ENCODE measurements at regions not wholly inside any gene's neighbourhood (a gene's known extent, or its start where the extent isn't known, plus 50 kb on each side); places are given as distances from the start of the nearest gene placed in this dataset.

DNA sequence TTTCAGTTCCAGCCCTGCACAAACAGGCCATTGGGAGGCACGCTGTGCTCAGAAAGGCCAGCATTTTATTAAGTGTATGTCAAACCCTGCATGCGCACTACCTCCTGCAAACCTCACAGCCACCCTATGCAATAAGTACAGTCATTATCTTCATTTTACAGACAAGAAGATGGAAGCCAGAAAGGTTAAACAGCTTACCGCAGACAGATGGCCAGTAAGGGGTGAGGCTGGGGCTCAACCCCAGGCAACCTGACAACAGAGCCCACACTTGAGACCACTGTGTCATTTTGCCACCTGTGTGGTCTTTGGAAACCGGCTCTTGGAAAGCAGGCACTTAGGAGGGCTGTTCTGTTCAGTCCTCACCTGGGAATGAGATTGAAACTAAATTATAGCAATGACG lies 142.3 kb downstream of the NXPE2 start:
- TF ChIP-seq, protein P1, sequence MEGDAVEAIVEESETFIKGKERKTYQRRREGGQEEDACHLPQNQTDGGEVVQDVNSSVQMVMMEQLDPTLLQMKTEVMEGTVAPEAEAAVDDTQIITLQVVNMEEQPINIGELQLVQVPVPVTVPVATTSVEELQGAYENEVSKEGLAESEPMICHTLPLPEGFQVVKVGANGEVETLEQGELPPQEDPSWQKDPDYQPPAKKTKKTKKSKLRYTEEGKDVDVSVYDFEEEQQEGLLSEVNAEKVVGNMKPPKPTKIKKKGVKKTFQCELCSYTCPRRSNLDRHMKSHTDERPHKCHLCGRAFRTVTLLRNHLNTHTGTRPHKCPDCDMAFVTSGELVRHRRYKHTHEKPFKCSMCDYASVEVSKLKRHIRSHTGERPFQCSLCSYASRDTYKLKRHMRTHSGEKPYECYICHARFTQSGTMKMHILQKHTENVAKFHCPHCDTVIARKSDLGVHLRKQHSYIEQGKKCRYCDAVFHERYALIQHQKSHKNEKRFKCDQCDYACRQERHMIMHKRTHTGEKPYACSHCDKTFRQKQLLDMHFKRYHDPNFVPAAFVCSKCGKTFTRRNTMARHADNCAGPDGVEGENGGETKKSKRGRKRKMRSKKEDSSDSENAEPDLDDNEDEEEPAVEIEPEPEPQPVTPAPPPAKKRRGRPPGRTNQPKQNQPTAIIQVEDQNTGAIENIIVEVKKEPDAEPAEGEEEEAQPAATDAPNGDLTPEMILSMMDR (IDR thresholded peaks at IDR 0.05), result no peak
- TF ChIP-seq TCF7L2 (IDR thresholded peaks at IDR 0.05; ENCODE audit: low read depth, low read length), result no peak
- TF ChIP-seq POLR2AphosphoS5 (IDR thresholded peaks at IDR 0.05; ENCODE audit: low read depth, low read length), result no peak
- TF ChIP-seq, protein P2, sequence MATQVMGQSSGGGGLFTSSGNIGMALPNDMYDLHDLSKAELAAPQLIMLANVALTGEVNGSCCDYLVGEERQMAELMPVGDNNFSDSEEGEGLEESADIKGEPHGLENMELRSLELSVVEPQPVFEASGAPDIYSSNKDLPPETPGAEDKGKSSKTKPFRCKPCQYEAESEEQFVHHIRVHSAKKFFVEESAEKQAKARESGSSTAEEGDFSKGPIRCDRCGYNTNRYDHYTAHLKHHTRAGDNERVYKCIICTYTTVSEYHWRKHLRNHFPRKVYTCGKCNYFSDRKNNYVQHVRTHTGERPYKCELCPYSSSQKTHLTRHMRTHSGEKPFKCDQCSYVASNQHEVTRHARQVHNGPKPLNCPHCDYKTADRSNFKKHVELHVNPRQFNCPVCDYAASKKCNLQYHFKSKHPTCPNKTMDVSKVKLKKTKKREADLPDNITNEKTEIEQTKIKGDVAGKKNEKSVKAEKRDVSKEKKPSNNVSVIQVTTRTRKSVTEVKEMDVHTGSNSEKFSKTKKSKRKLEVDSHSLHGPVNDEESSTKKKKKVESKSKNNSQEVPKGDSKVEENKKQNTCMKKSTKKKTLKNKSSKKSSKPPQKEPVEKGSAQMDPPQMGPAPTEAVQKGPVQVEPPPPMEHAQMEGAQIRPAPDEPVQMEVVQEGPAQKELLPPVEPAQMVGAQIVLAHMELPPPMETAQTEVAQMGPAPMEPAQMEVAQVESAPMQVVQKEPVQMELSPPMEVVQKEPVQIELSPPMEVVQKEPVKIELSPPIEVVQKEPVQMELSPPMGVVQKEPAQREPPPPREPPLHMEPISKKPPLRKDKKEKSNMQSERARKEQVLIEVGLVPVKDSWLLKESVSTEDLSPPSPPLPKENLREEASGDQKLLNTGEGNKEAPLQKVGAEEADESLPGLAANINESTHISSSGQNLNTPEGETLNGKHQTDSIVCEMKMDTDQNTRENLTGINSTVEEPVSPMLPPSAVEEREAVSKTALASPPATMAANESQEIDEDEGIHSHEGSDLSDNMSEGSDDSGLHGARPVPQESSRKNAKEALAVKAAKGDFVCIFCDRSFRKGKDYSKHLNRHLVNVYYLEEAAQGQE (IDR thresholded peaks at IDR 0.05; ENCODE audit: insufficient read depth in 1 of 2, low read depth in 2 of 2, low read length in 1 of 2), result no peak
- TF ChIP-seq SIN3A (IDR thresholded peaks at IDR 0.05; ENCODE audit: borderline replicate concordance, insufficient read depth, low read depth, low read length), result no peak

Data from Panc1 (cell line).